Gastroesophageal sphincter (tissue), 3 donors: ENCODE measurements at regions not wholly inside any gene's neighbourhood (a gene's known extent, or its start where the extent isn't known, plus 50 kb on each side); places are given as distances from the start of the nearest gene placed in this dataset.

Experiments used
- CTCF ChIP-seq, 4 experiments: fragments of 200-600 bp in 2 of 4; fragments of 450-650 bp in 2 of 4; sonication (generic) in 1 of 4; IDR thresholded peaks; one replicate each; pipeline ENCODE4 v1.5.1; 2017 to 2019; ENCODE audit warnings: antibody characterized with exemption in 4 of 4, mild to moderate bottlenecking in 2 of 4, moderate library complexity in 2 of 4
- EP300 ChIP-seq: sonication (generic); formaldehyde crosslinking; IDR thresholded peaks from one replicate; pipeline ENCODE4 v1.6.1; 2017; ENCODE audit warnings: antibody characterized with exemption, mild to moderate bottlenecking
- POLR2A ChIP-seq, 2 donors: fragments of 450-650 bp; IDR thresholded peaks; one replicate each; pipeline ENCODE4 v1.6.1; 2017; ENCODE audit warnings: antibody characterized with exemption in 2 of 2, mild to moderate bottlenecking in 2 of 2, moderate library complexity in 1 of 2
- POLR2AphosphoS5 ChIP-seq: sonication (generic); formaldehyde crosslinking; IDR thresholded peaks from one replicate; pipeline ENCODE4 v1.6.1; 2017; ENCODE audit warnings: antibody characterized with exemption

- TF ChIP-seq POLR2A (IDR thresholded peaks at IDR 0.05) (no peak), CTCF (IDR thresholded peaks at IDR 0.05) (no peak), EP300 (no peak), POLR2AphosphoS5 (no peak)
Observed at GRCh38 chr11:86722748-86723147, 50.3 kb upstream of the ME3 start.
